HG03139 (cell line): ENCODE measurements at regions not wholly inside any gene's neighbourhood (a gene's known extent, or its start where the extent isn't known, plus 50 kb on each side); places are given as distances from the start of the nearest gene placed in this dataset.
"Not testable (repeated sequence)": the region's sequence is repeated elsewhere in the genome, so short reads cannot be mapped to it uniquely, and the experiment has no call there.

Source experiments
- ATAC-seq: cut with Tn5 transposase; IDR thresholded peaks from one replicate; pipeline ENCODE4 v1.9.1; 2021; ENCODE audit not compliant: unreplicated experiment

GRCh38 chrX:106493210-106493816, 118.5 kb upstream of the RADX start:
- ATAC-seq = not testable (repeated sequence)

- no peak for ATAC-seq
These were observed 112.3 kb upstream of the RADX start for GRCh38 chrX:106499473-106499872.

- no peak for ATAC-seq
These were observed 100.9 kb upstream of the RADX start for GRCh38 chrX:106510713-106511403.
